Fibroblast of lung (primary cell): ENCODE measurements at regions not wholly inside any gene's neighbourhood (a gene's known extent, or its start where the extent isn't known, plus 50 kb on each side); places are given as distances from the start of the nearest gene placed in this dataset.

Experiments
- DNase-seq, 2 donors: peaks; one replicate each; pipeline versions ENCODE4 v3.0.0 to v3.0.0-alpha.2; 2010; ENCODE audit warnings: low read depth in 2 of 2
- H2AFZ ChIP-seq: 2 replicates; pipeline ENCODE4 v1.5.1; 2012; ENCODE audit warnings: low read length, control low read depth, inconsistent platforms
- H3K27ac ChIP-seq: 2 replicates; pipeline ENCODE4 v1.5.1; 2011; ENCODE audit warnings: low read length, control low read depth; ENCODE audit not compliant: insufficient read depth
- H3K27me3 ChIP-seq: 2 replicates; pipeline ENCODE4 v1.5.1; 2011; ENCODE audit warnings: mild to moderate bottlenecking, low read length; ENCODE audit not compliant: control insufficient read depth, insufficient read depth
- H3K36me3 ChIP-seq: 2 replicates; pipeline ENCODE4 v1.5.1; 2011; ENCODE audit warnings: low read length; ENCODE audit not compliant: control insufficient read depth, insufficient read depth
- H3K4me1 ChIP-seq: 2 replicates; pipeline ENCODE4 v1.5.1; 2011; ENCODE audit warnings: low read length; ENCODE audit not compliant: control insufficient read depth, insufficient read depth; ENCODE audit errors: extremely low read depth
- H3K4me2 ChIP-seq: 2 replicates; pipeline ENCODE4 v1.5.1; 2011; ENCODE audit warnings: low read length, control low read depth; ENCODE audit not compliant: insufficient read depth; ENCODE audit errors: extremely low read depth
- H3K4me3 ChIP-seq, 4 experiments: fragments of 200-600 bp in 1 of 4; sonication (generic) in 1 of 4; replicated peaks in 1 of 4; 2 replicates each; pipeline ENCODE4 v1.5.1; 2011 to 2016; ENCODE audit warnings: low read length in 4 of 4, low read depth in 3 of 4, mild to moderate bottlenecking in 3 of 4, control low read depth in 2 of 4, inconsistent platforms in 1 of 4, mixed read lengths in 1 of 4; ENCODE audit not compliant: insufficient read depth in 1 of 4; ENCODE audit errors: control extremely low read depth in 1 of 4
- H3K79me2 ChIP-seq: 2 replicates; pipeline ENCODE4 v1.5.1; 2012; ENCODE audit warnings: mild to moderate bottlenecking, low read length, inconsistent platforms; ENCODE audit not compliant: control insufficient read depth, insufficient read depth
- H3K9ac ChIP-seq: 2 replicates; pipeline ENCODE4 v1.5.1; 2011; ENCODE audit warnings: mild to moderate bottlenecking, low read length, control low read depth; ENCODE audit not compliant: insufficient read depth
- H3K9me3 ChIP-seq: 2 replicates; pipeline ENCODE4 v1.5.1; 2012; ENCODE audit warnings: low read depth, low read length; ENCODE audit not compliant: control insufficient read depth, insufficient read depth
- H4K20me1 ChIP-seq: 2 replicates; pipeline ENCODE4 v1.5.1; 2011; ENCODE audit warnings: low read length; ENCODE audit not compliant: control insufficient read depth, insufficient read depth; ENCODE audit errors: extremely low read depth
- CTCF ChIP-seq, 2 donors: IDR thresholded peaks in 1 of 2; conservative IDR thresholded peaks in 1 of 2; 1 replicate in 1 of 2; 2 replicates in 1 of 2; pipeline ENCODE4 v1.5.1; 2011 to 2012; ENCODE audit warnings: low read length in 2 of 2, control low read depth in 1 of 2, inconsistent platforms in 1 of 2, low read depth in 1 of 2, mild to moderate bottlenecking in 1 of 2
- EZH2 ChIP-seq: IDR thresholded peaks from 2 replicates; pipeline ENCODE4 v1.5.1; 2012; ENCODE audit warnings: low read length, control low read depth, mild to moderate bottlenecking; ENCODE audit errors: missing control alignments

- Histone ChIP-seq H3K4me3 (no peak overlapping the region), H3K79me2 (no peaks in the 10 kb centered on the region), H2AFZ (no peak overlapping the region), H3K9me3 (no peaks in the 10 kb centered on the region), H3K4me1 (no peaks in the 10 kb centered on the region), H3K27ac (no peak overlapping the region), H3K9ac (no peak overlapping the region), H3K27me3 (peaks cover 3% of the 10 kb centered on the region), H3K4me2 (no peak overlapping the region), H4K20me1 (no peaks in the 10 kb centered on the region), H3K36me3 (no peaks in the 10 kb centered on the region)
- DNase-seq, result no peak
- TF ChIP-seq CTCF (conservative IDR thresholded peaks at IDR 0.05 in 1 of 2, IDR thresholded peaks at IDR 0.05 in 1 of 2; ENCODE audit: low read depth in 1 of 2, low read length in 2 of 2) (no peak), EZH2 (no peak)
These were observed 89.5 kb upstream of the HOXC13 start for GRCh38 chr12:53849113-53849512.

GRCh38 chr12:53849656-53850055 lies 89.0 kb upstream of the HOXC13 start:
- TF ChIP-seq CTCF (conservative IDR thresholded peaks at IDR 0.05 in 1 of 2, IDR thresholded peaks at IDR 0.05 in 1 of 2; ENCODE audit: low read depth in 1 of 2, low read length in 2 of 2) (no peak), EZH2 (no peak)
- Histone ChIP-seq H4K20me1 (no peaks in the 10 kb centered on the region), H3K4me2 (no peak overlapping the region), H3K9ac (no peak overlapping the region), H3K9me3 (no peaks in the 10 kb centered on the region), H3K4me1 (no peaks in the 10 kb centered on the region), H3K27me3 (peaks cover 3% of the 10 kb centered on the region), H2AFZ (no peak overlapping the region), H3K4me3 (no peak overlapping the region), H3K27ac (no peak overlapping the region), H3K79me2 (no peaks in the 10 kb centered on the region), H3K36me3 (no peaks in the 10 kb centered on the region)
- no peak for DNase-seq

- TF ChIP-seq CTCF (conservative IDR thresholded peaks at IDR 0.05 in 1 of 2, IDR thresholded peaks at IDR 0.05 in 1 of 2; ENCODE audit: low read depth in 1 of 2, low read length in 2 of 2), result no peak
- TF ChIP-seq EZH2, result no peak
- H3K4me2 ChIP-seq, result no peak overlapping the region
- no peaks in the 10 kb centered on the region for H3K9me3 ChIP-seq
- no peak for DNase-seq
- no peaks in the 10 kb centered on the region for H3K79me2 ChIP-seq
- no peak overlapping the region for H3K9ac ChIP-seq
- H3K27ac ChIP-seq, result no peak overlapping the region
- no peak overlapping the region for H2AFZ ChIP-seq
- no peak overlapping the region for H3K4me3 ChIP-seq
- H3K27me3 ChIP-seq, result peaks cover 3% of the 10 kb centered on the region
- no peaks in the 10 kb centered on the region for H3K4me1 ChIP-seq
- no peaks in the 10 kb centered on the region for H4K20me1 ChIP-seq
- H3K36me3 ChIP-seq, result no peaks in the 10 kb centered on the region
These were observed 86.6 kb upstream of the HOXC13 start for GRCh38 chr12:53852061-53852460.
